ENCODE measurements at regions not wholly inside any gene's neighbourhood (a gene's known extent, or its start where the extent isn't known, plus 50 kb on each side); places are given as distances from the start of the nearest gene placed in this dataset.

GRCh38 chr3:170643831-170644230, 58.0 kb upstream of the SLC7A14 start:
- no peak for ATAC-seq (ENCODE audit: low read depth in 2 of 2)
- no peak overlapping the region for H3K27ac Mint-ChIP-seq
- H3K36me3 Mint-ChIP-seq = no peaks in the 10 kb centered on the region

GRCh38 chr3:170642882-170643601, 57.2 kb upstream of the SLC7A14 start:
- peaks cover 0 to 9% (median 5%) of the 10 kb centered on the region in 7 donors for H3K9me3 Mint-ChIP-seq
- Histone ChIP-seq H3K36me3 (ENCODE audit: control insufficient read depth, insufficient read depth, low read length) (no peaks in the 10 kb centered on the region), H3K27ac (ENCODE audit: insufficient read depth, low read length, poor library complexity, severe bottlenecking) (no peak overlapping the region), H3K4me1 (ENCODE audit: control insufficient read depth, insufficient read depth, low read length, poor library complexity, severe bottlenecking) (no peaks in the 10 kb centered on the region), H3K27me3 (ENCODE audit: control insufficient read depth, insufficient read depth, low read length) (no peaks in the 10 kb centered on the region), H3K4me3 (ENCODE audit: low read depth, low read length) (no peak overlapping the region), H3K9me3 (ENCODE audit: control insufficient read depth in 2 of 2, low read length in 2 of 2) (peaks cover 0 to 2% of the 10 kb centered on the region in 2 experiments)
- no peak overlapping the region for H3K4me3 Mint-ChIP-seq
- peaks cover 13% of the 10 kb centered on the region for H3K27me3 Mint-ChIP-seq
- ATAC-seq (ENCODE audit: low read depth in 2 of 2) (no peak), DNase-seq (no peak)
- no peaks in the 10 kb centered on the region for H3K36me3 Mint-ChIP-seq
- H3K27ac Mint-ChIP-seq = no peak overlapping the region
- no peaks in the 10 kb centered on the region for H3K4me1 Mint-ChIP-seq

More at GRCh38 chr3:170643831-170644230, 58.0 kb upstream of the SLC7A14 start:
- H3K4me1 ChIP-seq (ENCODE audit: control insufficient read depth, insufficient read depth, low read length, poor library complexity, severe bottlenecking) = no peaks in the 10 kb centered on the region
- no peak overlapping the region for H3K27ac ChIP-seq (ENCODE audit: insufficient read depth, low read length, poor library complexity, severe bottlenecking)
- H3K27me3 Mint-ChIP-seq = peaks cover 15% of the 10 kb centered on the region
- H3K4me3 Mint-ChIP-seq = no peak overlapping the region
- peaks cover 0 to 9% (median 5%) of the 10 kb centered on the region in 7 donors for H3K9me3 Mint-ChIP-seq
- H3K36me3 ChIP-seq (ENCODE audit: control insufficient read depth, insufficient read depth, low read length) = no peaks in the 10 kb centered on the region
- H3K4me3 ChIP-seq (ENCODE audit: low read depth, low read length) = no peak overlapping the region
- no peak for DNase-seq
- no peaks in the 10 kb centered on the region for H3K27me3 ChIP-seq (ENCODE audit: control insufficient read depth, insufficient read depth, low read length)
- H3K9me3 ChIP-seq (ENCODE audit: control insufficient read depth in 2 of 2, low read length in 2 of 2) = peaks cover 0 to 2% of the 10 kb centered on the region in 2 experiments
- H3K4me1 Mint-ChIP-seq = no peaks in the 10 kb centered on the region

GRCh38 chr3:170641510-170642236, 55.8 kb upstream of the SLC7A14 start:
- H3K36me3 Mint-ChIP-seq = no peaks in the 10 kb centered on the region

GRCh38 chr3:170640737-170641171, 54.9 kb upstream of the SLC7A14 start:
- peaks cover 0 to 2% of the 10 kb centered on the region in 2 experiments for H3K9me3 ChIP-seq (ENCODE audit: control insufficient read depth in 2 of 2, low read length in 2 of 2)
- H3K27ac ChIP-seq (ENCODE audit: insufficient read depth, low read length, poor library complexity, severe bottlenecking) = no peak overlapping the region
- H3K4me3 ChIP-seq (ENCODE audit: low read depth, low read length) = no peak overlapping the region
- no peaks in the 10 kb centered on the region for H3K4me1 Mint-ChIP-seq
- no peak for DNase-seq
- H3K27ac Mint-ChIP-seq = no peak overlapping the region
- H3K27me3 Mint-ChIP-seq = peaks cover 4% of the 10 kb centered on the region
- no peak overlapping the region for H3K4me3 Mint-ChIP-seq
- H3K36me3 ChIP-seq (ENCODE audit: control insufficient read depth, insufficient read depth, low read length) = no peaks in the 10 kb centered on the region
- H3K36me3 Mint-ChIP-seq = no peaks in the 10 kb centered on the region
- no peaks in the 10 kb centered on the region for H3K4me1 ChIP-seq (ENCODE audit: control insufficient read depth, insufficient read depth, low read length, poor library complexity, severe bottlenecking)
- no peaks in the 10 kb centered on the region for H3K27me3 ChIP-seq (ENCODE audit: control insufficient read depth, insufficient read depth, low read length)
- peaks cover 0 to 9% (median 3%) of the 10 kb centered on the region in 7 donors for H3K9me3 Mint-ChIP-seq
- no peak for ATAC-seq (ENCODE audit: low read depth in 2 of 2)

More at GRCh38 chr3:170641510-170642236, 55.8 kb upstream of the SLC7A14 start:
- ATAC-seq (ENCODE audit: low read depth in 2 of 2) = no peak
- Histone ChIP-seq H3K27me3 (ENCODE audit: control insufficient read depth, insufficient read depth, low read length) (no peaks in the 10 kb centered on the region), H3K27ac (ENCODE audit: insufficient read depth, low read length, poor library complexity, severe bottlenecking) (no peak overlapping the region), H3K4me1 (ENCODE audit: control insufficient read depth, insufficient read depth, low read length, poor library complexity, severe bottlenecking) (no peaks in the 10 kb centered on the region), H3K36me3 (ENCODE audit: control insufficient read depth, insufficient read depth, low read length) (no peaks in the 10 kb centered on the region), H3K9me3 (ENCODE audit: control insufficient read depth in 2 of 2, low read length in 2 of 2) (peaks cover 0 to 2% of the 10 kb centered on the region in 2 experiments), H3K4me3 (ENCODE audit: low read depth, low read length) (no peak overlapping the region)
- Mint-ChIP-seq H3K27me3 (peaks cover 4% of the 10 kb centered on the region), H3K27ac (no peak overlapping the region), H3K4me1 (no peaks in the 10 kb centered on the region), H3K9me3 (peaks cover 0 to 9% (median 3%) of the 10 kb centered on the region in 7 donors), H3K4me3 (no peak overlapping the region)
- DNase-seq = no peak

- Histone ChIP-seq H3K27ac (ENCODE audit: insufficient read depth, low read length, poor library complexity, severe bottlenecking) (no peak overlapping the region), H3K36me3 (ENCODE audit: control insufficient read depth, insufficient read depth, low read length) (no peaks in the 10 kb centered on the region), H3K27me3 (ENCODE audit: control insufficient read depth, insufficient read depth, low read length) (no peaks in the 10 kb centered on the region), H3K4me3 (ENCODE audit: low read depth, low read length) (no peak overlapping the region), H3K4me1 (ENCODE audit: control insufficient read depth, insufficient read depth, low read length, poor library complexity, severe bottlenecking) (no peaks in the 10 kb centered on the region), H3K9me3 (ENCODE audit: control insufficient read depth in 2 of 2, low read length in 2 of 2) (no peaks in the 10 kb centered on the region)
- H3K4me3 Mint-ChIP-seq = no peak overlapping the region
- H3K27me3 Mint-ChIP-seq = peaks cover 3% of the 10 kb centered on the region
- H3K27ac Mint-ChIP-seq = no peak overlapping the region
- H3K4me1 Mint-ChIP-seq = no peaks in the 10 kb centered on the region
- no peaks in the 10 kb centered on the region for H3K36me3 Mint-ChIP-seq
- DNase-seq (no peak), ATAC-seq (ENCODE audit: low read depth in 2 of 2) (no peak)
- H3K9me3 Mint-ChIP-seq = peaks cover 0 to 6% (median 3%) of the 10 kb centered on the region in 7 donors
Measured at GRCh38 chr3:170638988-170639387, 53.1 kb upstream of the SLC7A14 start.

GRCh38 chr3:170637306-170637705, 51.4 kb upstream of the SLC7A14 start:
- no peak overlapping the region for H3K27ac ChIP-seq (ENCODE audit: insufficient read depth, low read length, poor library complexity, severe bottlenecking)
- Mint-ChIP-seq H3K27ac (no peak overlapping the region), H3K27me3 (no peaks in the 10 kb centered on the region), H3K4me1 (no peaks in the 10 kb centered on the region), H3K4me3 (no peak overlapping the region), H3K9me3 (peaks cover 0 to 4% (median 0%) of the 10 kb centered on the region in 7 donors), H3K36me3 (no peaks in the 10 kb centered on the region)
- no peaks in the 10 kb centered on the region for H3K4me1 ChIP-seq (ENCODE audit: control insufficient read depth, insufficient read depth, low read length, poor library complexity, severe bottlenecking)
- no peaks in the 10 kb centered on the region for H3K27me3 ChIP-seq (ENCODE audit: control insufficient read depth, insufficient read depth, low read length)
- no peaks in the 10 kb centered on the region for H3K36me3 ChIP-seq (ENCODE audit: control insufficient read depth, insufficient read depth, low read length)
- ATAC-seq (ENCODE audit: low read depth in 2 of 2) = no peak
- H3K9me3 ChIP-seq (ENCODE audit: control insufficient read depth in 2 of 2, low read length in 2 of 2) = no peaks in the 10 kb centered on the region
- DNase-seq = no peak
- H3K4me3 ChIP-seq (ENCODE audit: low read depth, low read length) = no peak overlapping the region

- Mint-ChIP-seq H3K4me3 (no peak overlapping the region), H3K36me3 (no peaks in the 10 kb centered on the region), H3K27ac (no peak overlapping the region), H3K4me1 (no peaks in the 10 kb centered on the region), H3K9me3 (peaks cover 0 to 4% (median 0%) of the 10 kb centered on the region in 7 donors), H3K27me3 (no peaks in the 10 kb centered on the region)
- H3K9me3 ChIP-seq (ENCODE audit: control insufficient read depth in 2 of 2, low read length in 2 of 2) = no peaks in the 10 kb centered on the region
- ATAC-seq (ENCODE audit: low read depth in 2 of 2) = no peak
- H3K4me1 ChIP-seq (ENCODE audit: control insufficient read depth, insufficient read depth, low read length, poor library complexity, severe bottlenecking) = no peaks in the 10 kb centered on the region
- no peak overlapping the region for H3K27ac ChIP-seq (ENCODE audit: insufficient read depth, low read length, poor library complexity, severe bottlenecking)
- no peaks in the 10 kb centered on the region for H3K27me3 ChIP-seq (ENCODE audit: control insufficient read depth, insufficient read depth, low read length)
- H3K36me3 ChIP-seq (ENCODE audit: control insufficient read depth, insufficient read depth, low read length) = no peaks in the 10 kb centered on the region
- no peak overlapping the region for H3K4me3 ChIP-seq (ENCODE audit: low read depth, low read length)
- no peak for DNase-seq
Measured at GRCh38 chr3:170636400-170636973, 50.6 kb upstream of the SLC7A14 start.

Data from CD4-positive, CD25-positive, alpha-beta regulatory T cell (primary cell).